Peyer's patch (tissue), 4 donors: ENCODE measurements at regions not wholly inside any gene's neighbourhood (a gene's known extent, or its start where the extent isn't known, plus 50 kb on each side); places are given as distances from the start of the nearest gene placed in this dataset.

Experiments used
- DNase-seq, 3 donors: peaks; one replicate each; pipeline ENCODE4 v3.0.0-alpha.2; 2017 to 2019
- H3K27ac ChIP-seq, 4 donors: fragments of 200-600 bp; sonication (generic); one replicate each; pipeline ENCODE4 v1.5.1; 2016 to 2019
- H3K27me3 ChIP-seq, 2 donors: fragments of 200-600 bp; sonication (generic); one replicate each; pipeline ENCODE4 v1.5.1; 2019
- H3K36me3 ChIP-seq, 3 donors: fragments of 200-600 bp; sonication (generic); one replicate each; pipeline ENCODE4 v1.5.1; 2016 to 2019
- H3K4me1 ChIP-seq, 4 donors: fragments of 200-600 bp; sonication (generic); one replicate each; pipeline ENCODE4 v1.5.1; 2016 to 2019
- H3K4me3 ChIP-seq, 4 donors: fragments of 200-600 bp; sonication (generic); 1 replicate in 3 of 4; 2 replicates in 1 of 4; pipeline ENCODE4 v1.5.1; 2016 to 2019; ENCODE audit warnings: mild to moderate bottlenecking in 1 of 4
- H3K9me3 ChIP-seq, 4 donors: fragments of 200-600 bp; sonication (generic); one replicate each; pipeline ENCODE4 v1.5.1; 2016 to 2019; ENCODE audit warnings: mild to moderate bottlenecking in 1 of 4
- POLR2A ChIP-seq, 2 donors: fragments of 450-650 bp; IDR thresholded peaks; one replicate each; pipeline ENCODE4 v1.5.1; 2017; ENCODE audit warnings: antibody characterized with exemption in 2 of 2, mild to moderate bottlenecking in 2 of 2, moderate library complexity in 2 of 2
- TF ChIP-seq, protein P1 (sequence below), 6 experiments: fragments of 450-650 bp in 4 of 6; fragments of 200-600 bp in 2 of 6; sonication (generic) in 1 of 6; IDR thresholded peaks; one replicate each; pipeline ENCODE4 v1.5.1; 2017 to 2019; ENCODE audit warnings: antibody characterized with exemption in 6 of 6, mild to moderate bottlenecking in 3 of 6, moderate library complexity in 1 of 6

DNA sequence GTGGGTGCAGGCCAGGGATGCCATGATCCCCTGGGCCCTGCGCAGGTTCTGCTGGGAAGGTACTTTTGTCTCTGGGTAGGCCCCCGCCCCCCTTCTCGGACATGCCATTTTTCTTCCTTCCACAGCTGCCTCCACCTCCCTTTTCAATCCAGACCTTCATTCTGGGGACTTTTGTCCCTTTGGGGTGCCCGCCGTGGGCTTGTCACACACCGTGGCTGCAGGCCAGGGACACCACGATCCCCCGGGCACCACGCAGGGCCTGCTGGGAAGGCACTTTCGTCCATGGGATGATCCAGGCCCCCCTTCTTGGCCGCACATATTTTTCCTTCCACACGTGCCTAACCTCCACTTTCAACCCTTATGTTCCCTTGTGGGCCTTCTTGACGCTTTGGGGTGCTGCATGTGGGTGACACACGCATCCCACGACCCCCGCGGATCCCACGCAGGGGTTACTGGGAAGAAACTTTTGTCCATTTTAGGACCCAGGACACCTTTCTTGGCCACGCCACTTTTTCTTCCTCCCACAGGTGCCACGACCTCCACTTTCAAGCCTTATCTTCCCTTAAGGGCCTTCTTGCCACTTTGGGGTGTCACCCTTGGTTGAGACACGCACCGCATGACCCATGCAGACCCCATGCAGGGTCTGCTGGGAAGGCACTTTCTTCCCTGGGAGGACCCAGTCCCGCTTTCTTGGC, 272.5 kb downstream of the ALG10 start:
- H3K27me3 ChIP-seq = no peaks in the 10 kb centered on the region
- H3K27ac ChIP-seq = no peak overlapping the region
- no peaks in the 10 kb centered on the region for H3K4me1 ChIP-seq
- no peak overlapping the region for H3K4me3 ChIP-seq
- TF ChIP-seq POLR2A (IDR thresholded peaks at IDR 0.05) = no peak
- TF ChIP-seq, protein P1, sequence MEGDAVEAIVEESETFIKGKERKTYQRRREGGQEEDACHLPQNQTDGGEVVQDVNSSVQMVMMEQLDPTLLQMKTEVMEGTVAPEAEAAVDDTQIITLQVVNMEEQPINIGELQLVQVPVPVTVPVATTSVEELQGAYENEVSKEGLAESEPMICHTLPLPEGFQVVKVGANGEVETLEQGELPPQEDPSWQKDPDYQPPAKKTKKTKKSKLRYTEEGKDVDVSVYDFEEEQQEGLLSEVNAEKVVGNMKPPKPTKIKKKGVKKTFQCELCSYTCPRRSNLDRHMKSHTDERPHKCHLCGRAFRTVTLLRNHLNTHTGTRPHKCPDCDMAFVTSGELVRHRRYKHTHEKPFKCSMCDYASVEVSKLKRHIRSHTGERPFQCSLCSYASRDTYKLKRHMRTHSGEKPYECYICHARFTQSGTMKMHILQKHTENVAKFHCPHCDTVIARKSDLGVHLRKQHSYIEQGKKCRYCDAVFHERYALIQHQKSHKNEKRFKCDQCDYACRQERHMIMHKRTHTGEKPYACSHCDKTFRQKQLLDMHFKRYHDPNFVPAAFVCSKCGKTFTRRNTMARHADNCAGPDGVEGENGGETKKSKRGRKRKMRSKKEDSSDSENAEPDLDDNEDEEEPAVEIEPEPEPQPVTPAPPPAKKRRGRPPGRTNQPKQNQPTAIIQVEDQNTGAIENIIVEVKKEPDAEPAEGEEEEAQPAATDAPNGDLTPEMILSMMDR (IDR thresholded peaks at IDR 0.05) = no peak
- peaks cover 0 to 45% (median 2%) of the 10 kb centered on the region in 4 donors for H3K9me3 ChIP-seq
- H3K36me3 ChIP-seq = no peaks in the 10 kb centered on the region
- DNase-seq = peak in 1 of 3 donors; percentile 33

DNA sequence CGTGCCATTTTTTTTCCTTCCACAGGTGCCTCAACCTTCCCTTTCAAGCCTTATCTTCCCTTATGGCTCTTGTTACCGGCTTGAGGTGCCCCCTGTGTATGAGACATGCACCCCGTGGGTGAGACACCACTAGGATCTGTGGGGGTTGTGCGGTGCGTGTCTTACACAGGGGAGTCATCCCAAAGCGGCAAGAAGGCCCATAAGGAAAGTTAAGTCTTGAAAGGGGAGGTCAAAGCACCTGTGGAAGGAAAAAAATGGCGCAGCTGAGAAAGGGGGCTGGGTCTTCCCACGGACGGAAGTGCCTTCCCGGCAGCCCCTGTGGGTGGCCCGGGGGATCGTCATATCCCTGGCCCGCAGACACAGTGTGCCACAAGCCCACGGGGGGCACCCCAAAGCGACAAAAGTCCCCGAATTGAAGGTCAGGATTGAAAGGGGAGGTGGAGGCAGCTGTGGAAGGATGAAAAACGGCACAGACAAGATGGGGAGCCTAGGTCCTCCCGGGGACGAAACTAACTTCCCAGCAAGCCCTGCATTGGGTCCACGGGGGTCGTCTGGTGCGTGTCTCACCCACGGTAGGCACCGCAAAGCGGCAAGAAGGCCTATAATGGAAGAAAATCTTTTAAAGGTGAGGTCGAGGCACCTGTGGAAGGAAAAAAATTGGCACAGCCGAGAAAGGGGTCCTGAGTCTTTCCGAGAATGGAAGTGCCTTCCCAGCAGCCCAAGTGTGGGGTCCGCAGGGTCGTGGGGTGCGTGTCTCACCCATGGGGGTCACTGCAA, 273.3 kb downstream of the ALG10 start:
- DNase-seq = no peak
- Histone ChIP-seq H3K9me3 (peaks cover 0 to 38% (median 2%) of the 10 kb centered on the region in 4 donors), H3K4me1 (no peaks in the 10 kb centered on the region), H3K27ac (no peak overlapping the region), H3K36me3 (no peaks in the 10 kb centered on the region), H3K27me3 (no peaks in the 10 kb centered on the region), H3K4me3 (no peak overlapping the region)
- TF ChIP-seq, protein P1 (IDR thresholded peaks at IDR 0.05) = no peak
- no peak for TF ChIP-seq POLR2A (IDR thresholded peaks at IDR 0.05)

DNA sequence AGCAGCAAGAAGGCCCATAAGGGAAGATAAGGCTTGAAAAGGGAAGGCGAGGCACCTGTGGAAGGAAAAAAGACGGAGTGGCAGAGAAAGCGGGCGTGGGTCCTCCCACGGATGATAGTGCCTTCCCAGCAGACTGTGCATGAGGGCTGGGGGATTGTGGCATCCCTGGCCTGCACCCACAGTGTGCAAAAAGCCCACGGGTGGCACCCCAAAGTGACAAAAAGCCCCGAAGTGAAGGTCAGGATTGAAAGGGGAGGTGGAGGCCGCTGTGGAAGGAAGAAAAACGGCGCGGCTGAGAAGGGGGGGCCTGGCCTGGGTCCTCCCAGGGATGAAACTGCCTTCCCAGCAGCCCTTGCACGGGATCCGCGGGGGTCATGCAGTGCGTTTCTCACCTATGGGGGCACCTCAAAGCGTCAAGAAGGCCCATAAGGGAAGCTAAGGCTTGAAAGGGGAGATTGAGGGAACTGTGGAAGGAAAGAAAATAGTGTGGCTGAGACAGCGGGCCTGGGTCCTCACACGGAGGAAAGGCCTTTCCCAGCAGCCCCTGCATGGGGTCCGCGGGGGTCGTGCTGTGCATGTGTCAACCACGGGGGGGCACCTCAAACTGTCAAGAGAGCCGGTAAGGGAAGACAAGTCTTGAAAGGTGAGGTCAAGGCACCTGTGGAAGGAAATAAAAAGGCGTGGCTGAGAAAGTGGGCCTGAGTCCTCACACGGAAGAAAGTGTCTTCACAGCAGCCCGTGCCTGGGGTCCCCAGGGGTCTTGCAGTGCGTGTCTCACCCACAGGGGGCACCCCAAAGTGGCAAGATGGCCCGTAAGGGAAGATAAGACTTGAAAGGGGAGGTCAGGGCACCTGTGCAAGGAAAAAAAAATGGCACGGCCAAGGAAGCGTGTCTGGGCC, 274.1 kb downstream of the ALG10 start:
- Histone ChIP-seq H3K27ac (no peak overlapping the region), H3K4me3 (no peak overlapping the region), H3K27me3 (no peaks in the 10 kb centered on the region), H3K36me3 (no peaks in the 10 kb centered on the region), H3K4me1 (no peaks in the 10 kb centered on the region), H3K9me3 (peaks cover 0 to 30% (median under 1%) of the 10 kb centered on the region in 4 donors)
- peak in 1 of 3 donors; percentile 33 for DNase-seq
- no peak for TF ChIP-seq POLR2A (IDR thresholded peaks at IDR 0.05)
- TF ChIP-seq, protein P1 (IDR thresholded peaks at IDR 0.05) = no peak

DNA sequence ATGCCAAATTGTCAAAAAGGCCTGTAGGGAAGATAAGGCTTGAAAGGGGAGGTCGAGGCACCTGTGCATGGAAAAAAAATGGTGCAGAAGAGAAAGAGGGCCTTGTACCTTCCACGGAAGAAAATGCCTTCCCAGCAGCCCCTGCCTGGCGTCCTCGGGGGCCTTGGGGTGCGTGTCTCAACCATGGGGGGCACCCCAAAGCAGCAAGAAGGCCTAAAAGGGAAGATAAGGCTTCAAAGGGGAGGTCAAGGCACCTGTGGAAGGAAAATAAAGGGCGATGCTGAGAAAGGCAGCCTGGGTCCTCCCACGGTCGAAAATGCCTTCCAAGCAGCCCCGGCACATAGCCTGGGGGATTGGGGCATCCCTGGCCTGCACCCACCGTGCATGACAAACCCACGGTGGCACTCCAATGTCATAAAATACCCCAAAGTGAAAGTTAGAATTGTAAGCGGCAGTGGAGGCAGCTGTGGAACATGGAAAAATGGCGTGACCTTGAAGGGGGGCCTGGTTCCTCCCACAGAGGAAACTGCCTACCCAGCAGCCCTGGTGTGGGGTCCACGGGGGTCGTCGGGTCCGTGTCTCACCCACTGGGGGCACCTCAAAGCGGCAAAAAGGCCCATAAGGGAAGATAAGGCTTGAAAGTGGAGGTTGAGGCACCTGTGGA, 275.0 kb downstream of the ALG10 start:
- Histone ChIP-seq H3K27ac (no peak overlapping the region), H3K4me3 (no peak overlapping the region), H3K27me3 (no peaks in the 10 kb centered on the region), H3K9me3 (peaks cover 0 to 32% (median 0%) of the 10 kb centered on the region in 4 donors), H3K36me3 (no peaks in the 10 kb centered on the region), H3K4me1 (no peaks in the 10 kb centered on the region)
- no peak for DNase-seq
- TF ChIP-seq, protein P1 (IDR thresholded peaks at IDR 0.05) = no peak
- TF ChIP-seq POLR2A (IDR thresholded peaks at IDR 0.05) = no peak

DNA sequence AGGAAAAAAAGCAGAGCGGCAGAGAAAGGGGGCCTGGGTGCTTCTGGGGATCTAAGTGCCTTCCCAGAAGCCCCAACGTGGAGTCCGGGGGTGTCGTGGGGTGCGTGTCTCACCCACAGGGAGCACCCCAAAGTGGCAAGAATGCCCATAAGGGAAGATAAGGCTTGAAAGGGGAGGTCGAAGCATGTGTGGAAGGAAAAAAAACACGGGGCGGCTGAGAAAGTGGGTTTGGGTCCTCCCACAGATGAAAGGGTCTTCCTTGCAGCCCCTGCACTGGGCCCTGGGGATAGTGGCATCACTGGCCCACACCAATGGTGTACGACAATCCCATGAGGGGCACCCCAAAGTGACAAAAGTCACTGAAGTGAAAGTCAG, 275.5 kb downstream of the ALG10 start:
- DNase-seq = peak in 1 of 3 donors; percentile 22
- no peak overlapping the region for H3K27ac ChIP-seq
- no peak overlapping the region for H3K4me3 ChIP-seq
- H3K4me1 ChIP-seq = no peaks in the 10 kb centered on the region
- TF ChIP-seq, protein P1 (IDR thresholded peaks at IDR 0.05) = no peak
- TF ChIP-seq POLR2A (IDR thresholded peaks at IDR 0.05) = no peak
- no peaks in the 10 kb centered on the region for H3K36me3 ChIP-seq
- no peaks in the 10 kb centered on the region for H3K27me3 ChIP-seq
- peaks cover 0 to 35% (median 0%) of the 10 kb centered on the region in 4 donors for H3K9me3 ChIP-seq
